SH-SY5Y (cell line): ENCODE measurements at regions not wholly inside any gene's neighbourhood (a gene's known extent, or its start where the extent isn't known, plus 50 kb on each side); places are given as distances from the start of the nearest gene placed in this dataset.

Source experiments
- GATA2 ChIP-seq: IDR thresholded peaks from 2 replicates; pipeline ENCODE4 v1.6.1; 2011; ENCODE audit warnings: mild to moderate bottlenecking, low read depth, low read length
- GATA3 ChIP-seq: IDR thresholded peaks from 2 replicates; pipeline ENCODE4 v1.6.1; 2011; ENCODE audit warnings: low read depth, mild to moderate bottlenecking, low read length, moderate library complexity

DNA sequence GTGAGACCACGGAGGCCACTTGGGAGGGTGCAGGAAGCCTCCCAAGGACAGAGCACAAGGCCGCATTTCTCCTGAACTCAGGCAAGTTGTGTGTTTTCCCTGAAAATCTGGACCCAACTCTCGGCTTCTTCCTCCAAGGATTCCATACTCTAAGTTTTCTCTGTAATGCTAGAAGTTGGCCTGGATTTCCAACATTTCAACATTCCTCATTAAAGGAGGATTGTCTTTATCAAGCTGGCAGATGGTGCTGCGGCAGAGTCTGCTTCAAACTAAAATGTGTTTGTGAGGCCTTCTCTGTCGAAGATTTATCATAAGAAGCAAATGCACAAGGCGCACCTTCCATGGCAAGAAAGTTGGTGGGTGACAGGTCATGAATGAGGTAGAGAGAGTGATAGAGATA, 94.4 kb upstream of the SATB2 start:
- TF ChIP-seq GATA3 (no peak), GATA2 (no peak)
